ENCODE measurements at regions not wholly inside any gene's neighbourhood (a gene's known extent, or its start where the extent isn't known, plus 50 kb on each side); places are given as distances from the start of the nearest gene placed in this dataset.
"Not testable (repeated sequence)": the region's sequence is repeated elsewhere in the genome, so short reads cannot be mapped to it uniquely, and the experiment has no call there.

- FAIRE-seq, result no peak
Measured at GRCh38 chr3:153385343-153385742, 223.3 kb downstream of the RAP2B start.

DNA sequence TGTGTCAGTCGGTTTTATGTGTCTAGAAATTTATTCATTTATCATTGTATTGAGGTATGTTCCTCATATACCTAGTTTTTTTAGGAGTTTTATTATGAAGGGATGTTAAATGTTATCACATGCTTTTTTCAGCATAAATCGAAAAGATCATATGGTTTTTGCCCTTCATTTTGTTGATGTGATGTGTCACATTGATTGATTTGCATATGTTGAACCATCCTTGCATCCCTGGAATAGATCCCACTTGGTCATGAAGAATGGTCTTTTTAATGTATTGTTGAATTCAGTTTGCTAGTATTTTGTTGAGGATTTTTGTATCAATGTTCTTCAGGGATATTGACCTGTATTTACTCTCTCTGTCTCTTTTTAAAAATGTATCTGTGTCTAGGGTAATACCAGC lies 230.3 kb downstream of the RAP2B start:
- no peak for FAIRE-seq

- peak; percentile 17 for FAIRE-seq
Measured at GRCh38 chr3:153394017-153394416, 232.0 kb downstream of the RAP2B start.

GRCh38 chr3:153396581-153396980 lies 234.6 kb downstream of the RAP2B start:
- no peak for FAIRE-seq

- FAIRE-seq, result no peak
Measured at GRCh38 chr3:153397794-153398193, 235.8 kb downstream of the RAP2B start.

- FAIRE-seq, result no peak
Measured at GRCh38 chr3:153399636-153400035, 237.6 kb downstream of the RAP2B start.

DNA sequence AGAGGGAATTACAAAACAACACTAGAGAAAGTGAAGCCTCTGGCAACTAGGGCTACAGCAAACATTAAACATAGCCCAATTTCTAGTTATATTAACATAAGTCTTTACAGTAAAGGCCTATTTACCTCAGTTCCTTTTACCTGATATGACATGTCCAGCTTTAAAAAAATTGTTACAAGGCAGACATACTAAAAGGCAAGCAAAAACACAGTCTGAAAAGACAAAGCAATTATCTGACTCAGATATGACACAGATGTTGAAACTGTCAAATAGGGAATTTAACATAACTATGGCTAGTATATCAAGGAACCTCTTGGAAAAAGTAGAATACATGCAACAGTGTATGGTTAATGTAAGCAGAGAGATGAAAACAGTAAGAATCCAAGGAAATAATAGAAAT lies 238.6 kb downstream of the RAP2B start:
- FAIRE-seq, result no peak

DNA sequence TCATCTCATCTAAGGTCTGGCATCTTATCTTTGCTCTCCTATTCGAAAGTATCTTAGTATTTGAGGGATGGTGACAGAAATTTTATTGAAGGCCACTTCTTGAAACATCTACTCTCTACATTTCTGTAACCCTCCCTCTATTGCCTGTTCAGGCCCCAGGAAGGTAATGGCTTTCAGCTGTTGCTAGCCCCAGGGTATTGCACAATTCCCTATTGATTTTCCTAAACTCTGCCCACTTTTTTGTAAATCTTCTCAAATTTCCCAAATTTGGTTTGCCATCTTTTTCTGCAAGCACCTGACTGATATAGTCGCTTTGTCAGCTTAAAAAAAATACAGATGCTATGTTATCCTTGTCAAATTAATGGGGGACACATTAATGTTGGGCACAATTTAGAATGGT lies 242.1 kb downstream of the RAP2B start:
- no peak for FAIRE-seq

- not testable (repeated sequence) for FAIRE-seq
Measured at GRCh38 chr3:153405320-153405719, 243.3 kb downstream of the RAP2B start.

- FAIRE-seq, result no peak
Measured at GRCh38 chr3:153410517-153410916, 248.5 kb downstream of the RAP2B start.

DNA sequence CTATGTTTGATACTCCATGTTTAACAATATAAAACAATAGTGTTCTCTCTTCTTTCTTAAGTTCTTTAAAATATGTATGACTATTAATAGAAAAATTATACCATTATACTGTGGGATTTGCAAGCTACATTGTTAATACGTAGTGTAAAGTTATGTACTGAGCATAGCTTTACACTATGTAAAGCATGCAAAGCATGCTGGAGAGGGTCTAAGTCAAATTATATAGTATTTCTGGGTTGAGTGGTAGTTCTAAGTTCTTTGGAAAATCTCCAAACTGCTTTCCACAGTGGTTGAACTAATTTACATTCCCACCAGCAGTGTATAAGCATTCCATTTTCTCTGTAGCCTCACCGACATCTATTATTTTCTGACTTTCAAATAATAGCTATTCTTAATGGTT lies 253.0 kb downstream of the RAP2B start:
- FAIRE-seq, result no peak

- FAIRE-seq, result no peak
Measured at GRCh38 chr3:153422314-153422713, 260.3 kb downstream of the RAP2B start.

DNA sequence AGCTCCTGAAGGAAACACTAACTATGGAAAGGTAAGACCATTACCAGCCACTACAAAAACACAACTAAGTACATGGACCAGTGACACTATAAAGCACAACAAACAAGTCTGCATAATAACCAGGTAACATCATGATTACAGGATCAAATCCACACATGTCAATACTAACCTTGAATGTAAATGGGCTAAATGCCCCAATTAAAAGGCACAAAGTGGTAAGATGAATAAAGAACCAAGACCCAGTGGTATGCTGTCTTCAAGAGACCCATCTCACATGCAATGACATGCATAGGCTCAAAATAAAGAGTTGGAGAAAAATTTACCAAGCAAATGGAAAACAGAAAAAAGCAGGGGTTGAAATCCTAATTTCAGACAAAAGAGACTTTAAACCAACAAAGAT lies 261.8 kb downstream of the RAP2B start:
- FAIRE-seq, result not testable (repeated sequence)

- no peak for FAIRE-seq
Measured at GRCh38 chr3:153426344-153426743, 264.3 kb downstream of the RAP2B start.

GRCh38 chr3:153426803-153427202 lies 264.8 kb downstream of the RAP2B start:
- FAIRE-seq, result no peak

GRCh38 chr3:153429821-153430220 lies 267.8 kb downstream of the RAP2B start:
- FAIRE-seq, result no peak

- no peak for FAIRE-seq
Measured at GRCh38 chr3:153431076-153431475, 269.1 kb downstream of the RAP2B start.

DNA sequence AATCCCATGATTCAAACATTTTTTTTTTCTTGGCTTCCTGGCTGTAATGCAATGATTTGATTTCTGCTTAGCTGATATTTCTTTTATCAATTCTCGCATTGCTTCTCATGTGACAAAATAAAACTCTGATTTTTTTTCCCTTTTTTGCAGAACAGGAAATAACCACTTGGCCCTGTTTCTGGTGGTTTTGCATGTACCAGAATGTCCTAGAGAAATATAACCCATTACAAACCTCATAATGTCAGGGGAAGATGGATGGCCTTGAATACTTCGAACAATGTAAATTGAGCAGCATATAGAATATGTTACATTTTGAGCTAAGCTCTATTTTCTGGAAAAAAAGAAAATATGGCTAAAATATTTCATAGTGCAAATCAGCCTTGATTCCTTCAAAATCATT lies 275.6 kb downstream of the RAP2B start:
- FAIRE-seq, result no peak

- no peak for FAIRE-seq
Measured at GRCh38 chr3:153438271-153438670, 276.2 kb downstream of the RAP2B start.

DNA sequence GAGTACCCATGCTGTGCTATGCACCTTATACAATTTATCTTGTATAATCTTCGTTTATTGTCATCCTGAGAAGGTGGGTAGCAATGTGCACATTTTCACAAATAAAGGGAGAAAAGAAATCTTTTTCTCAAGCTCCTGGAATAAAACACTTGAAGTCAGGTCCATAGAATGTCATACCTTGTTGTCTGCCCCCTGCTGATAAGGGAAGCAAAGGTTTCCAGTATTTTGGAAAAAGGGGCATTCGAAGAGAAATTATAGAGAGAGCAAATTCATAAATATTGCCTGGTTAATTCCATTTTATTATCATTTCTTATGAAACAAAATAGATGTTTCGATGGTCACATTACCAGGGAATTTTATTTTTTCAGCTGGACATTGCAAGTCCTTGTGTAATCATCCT lies 277.8 kb downstream of the RAP2B start:
- FAIRE-seq, result no peak

DNA sequence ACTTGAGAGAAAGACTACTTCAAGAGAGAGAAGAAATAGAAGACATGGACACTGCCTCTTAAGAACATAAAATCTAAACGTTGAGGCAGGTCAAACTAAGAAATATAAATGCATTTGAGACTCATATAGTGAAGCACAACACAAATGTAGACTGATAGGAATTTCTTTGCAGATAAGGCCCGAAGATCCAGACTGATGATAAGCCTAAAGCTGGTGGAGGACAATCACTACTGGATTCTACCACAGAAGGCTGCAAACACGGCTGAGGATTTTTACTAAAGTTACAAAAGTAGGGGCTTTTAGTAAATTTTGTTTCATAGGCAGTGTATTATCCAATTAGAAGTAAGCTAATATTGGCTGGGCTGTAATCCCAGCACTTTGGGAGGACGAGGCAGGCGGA lies 278.3 kb downstream of the RAP2B start:
- FAIRE-seq, result no peak

- FAIRE-seq, result no peak
Measured at GRCh38 chr3:153442386-153442785, 280.4 kb downstream of the RAP2B start.

GRCh38 chr3:153442799-153443487 lies 280.9 kb downstream of the RAP2B start:
- no peak for FAIRE-seq

DNA sequence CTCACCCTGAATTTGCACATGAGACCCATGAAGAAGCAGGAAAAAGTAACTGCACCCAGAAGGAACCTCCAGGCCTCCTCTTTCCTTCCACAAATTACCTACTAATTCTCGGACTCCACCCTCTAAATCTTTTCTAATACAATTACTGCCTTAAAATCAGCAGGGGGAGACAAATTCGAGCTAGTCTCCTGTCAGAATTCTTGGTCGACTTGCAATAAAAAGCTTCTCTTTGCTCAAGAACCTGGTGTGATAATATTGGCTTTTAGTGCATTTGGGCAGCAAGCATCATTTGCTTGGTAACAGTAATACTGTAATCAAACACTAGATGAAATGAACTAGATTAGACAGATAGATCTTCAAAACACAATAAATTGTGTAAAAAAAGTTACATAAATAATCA lies 281.9 kb downstream of the RAP2B start:
- FAIRE-seq, result no peak

GRCh38 chr3:153445817-153446216 lies 283.8 kb downstream of the RAP2B start:
- no peak for FAIRE-seq

Measured in islet of Langerhans (tissue), 1 donor.